Neuron (in vitro differentiated cells): ENCODE measurements at regions not wholly inside any gene's neighbourhood (a gene's known extent, or its start where the extent isn't known, plus 50 kb on each side); places are given as distances from the start of the nearest gene placed in this dataset.
A peak's percentile ranks its signal among the peaks of the same experiment; 100 is the strongest.
"Not testable (repeated sequence)": the region's sequence is repeated elsewhere in the genome, so short reads cannot be mapped to it uniquely, and the experiment has no call there.

Experiments
- H2AFZ ChIP-seq: one replicate; pipeline ENCODE4 v1.6.1; 2013; ENCODE audit warnings: low read depth, mild to moderate bottlenecking, inconsistent platforms, low read length, moderate library complexity
- H3K27me3 ChIP-seq: one replicate; pipeline ENCODE4 v1.6.1; 2013; ENCODE audit warnings: low read length; ENCODE audit not compliant: insufficient read depth
- H3K36me3 ChIP-seq: one replicate; pipeline ENCODE4 v1.6.1; 2013; ENCODE audit warnings: low read length; ENCODE audit not compliant: insufficient read depth
- H3K4me1 ChIP-seq: one replicate; pipeline ENCODE4 v1.6.1; 2013; ENCODE audit warnings: low read length; ENCODE audit not compliant: insufficient read depth
- H3K4me3 ChIP-seq: 2 replicates; pipeline ENCODE4 v1.5.1; 2013; ENCODE audit warnings: mild to moderate bottlenecking, low read length, moderate library complexity
- H3K9me3 ChIP-seq: one replicate; pipeline ENCODE4 v1.6.1; 2013; ENCODE audit warnings: low read length

- no peaks in the 10 kb centered on the region for H3K27me3 ChIP-seq
- no peaks in the 10 kb centered on the region for H3K36me3 ChIP-seq
- H3K4me1 ChIP-seq, result no peaks in the 10 kb centered on the region
- no peak overlapping the region for H2AFZ ChIP-seq
- no peak overlapping the region for H3K4me3 ChIP-seq
- no peaks in the 10 kb centered on the region for H3K9me3 ChIP-seq
Measured at GRCh38 chr6:97347111-97347510, 64.1 kb upstream of the MMS22L start.

DNA sequence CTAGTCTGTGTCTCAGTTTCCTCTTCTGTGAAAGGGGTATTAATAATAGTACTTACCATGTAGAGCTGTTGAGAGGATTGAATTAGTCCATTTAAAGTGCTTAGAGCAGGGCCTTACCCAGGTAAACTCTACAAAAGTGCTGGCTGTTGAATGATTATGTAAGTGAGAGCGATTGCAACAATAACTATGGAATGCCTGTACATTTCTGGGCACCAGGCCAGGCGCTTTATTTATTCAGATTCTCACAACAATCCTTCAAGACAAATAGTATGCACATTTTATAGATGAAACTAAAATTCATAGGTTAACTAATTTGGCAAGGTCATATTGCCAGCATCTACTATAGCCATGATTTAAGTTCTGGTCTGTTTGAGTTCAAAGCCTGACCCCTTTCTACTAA lies 78.3 kb upstream of the MMS22L start:
- Histone ChIP-seq H3K4me1 (no peaks in the 10 kb centered on the region), H3K9me3 (no peaks in the 10 kb centered on the region), H3K4me3 (no peak overlapping the region), H3K27me3 (no peaks in the 10 kb centered on the region), H2AFZ (no peak overlapping the region), H3K36me3 (no peaks in the 10 kb centered on the region)

GRCh38 chr6:97364327-97364726 lies 81.3 kb upstream of the MMS22L start:
- Histone ChIP-seq H3K4me1 (no peaks in the 10 kb centered on the region), H2AFZ (no peak overlapping the region), H3K4me3 (no peak overlapping the region), H3K27me3 (no peaks in the 10 kb centered on the region), H3K9me3 (no peaks in the 10 kb centered on the region), H3K36me3 (no peaks in the 10 kb centered on the region)

GRCh38 chr6:97382071-97382470 lies 99.1 kb upstream of the MMS22L start:
- H3K9me3 ChIP-seq, H3K27me3 ChIP-seq, H3K4me1 ChIP-seq, H3K36me3 ChIP-seq, H2AFZ ChIP-seq, H3K4me3 ChIP-seq: not testable (repeated sequence)

DNA sequence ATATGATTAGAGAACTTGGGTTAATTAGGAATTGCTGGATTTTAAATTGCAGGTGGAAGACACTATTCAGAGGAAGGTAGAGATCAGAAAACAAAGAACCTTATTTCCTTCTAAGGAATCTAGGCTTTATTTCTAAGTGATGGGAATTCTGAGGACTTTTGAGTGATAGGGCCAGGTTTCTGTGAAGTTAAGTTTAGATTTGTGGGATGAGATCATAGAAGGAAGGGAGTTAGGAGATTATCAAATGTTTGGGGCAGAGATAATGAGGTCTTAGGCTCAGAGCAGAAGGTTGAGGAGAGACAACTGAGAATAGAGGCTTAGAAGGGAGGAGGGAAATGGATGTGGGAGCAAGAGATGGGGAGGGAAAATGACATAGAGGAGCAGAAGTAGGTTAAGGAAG lies 109.7 kb upstream of the MMS22L start:
- Histone ChIP-seq H3K9me3 (no peaks in the 10 kb centered on the region), H2AFZ (peak overlapping the region; percentile 26), H3K4me1 (no peaks in the 10 kb centered on the region), H3K27me3 (no peaks in the 10 kb centered on the region), H3K36me3 (no peaks in the 10 kb centered on the region), H3K4me3 (no peak overlapping the region)

- Histone ChIP-seq H3K4me1 (no peaks in the 10 kb centered on the region), H3K4me3 (no peak overlapping the region), H3K36me3 (no peaks in the 10 kb centered on the region), H2AFZ (no peak overlapping the region), H3K27me3 (no peaks in the 10 kb centered on the region), H3K9me3 (no peaks in the 10 kb centered on the region)
Measured at GRCh38 chr6:97394160-97394748, 111.2 kb upstream of the MMS22L start.

- Histone ChIP-seq H3K36me3 (no peaks in the 10 kb centered on the region), H2AFZ (no peak overlapping the region), H3K4me3 (no peak overlapping the region), H3K27me3 (no peaks in the 10 kb centered on the region), H3K9me3 (no peaks in the 10 kb centered on the region), H3K4me1 (no peaks in the 10 kb centered on the region)
Measured at GRCh38 chr6:97396880-97397279, 113.9 kb upstream of the MMS22L start.

- no peak overlapping the region for H2AFZ ChIP-seq
- no peaks in the 10 kb centered on the region for H3K9me3 ChIP-seq
- no peaks in the 10 kb centered on the region for H3K36me3 ChIP-seq
- no peak overlapping the region for H3K4me3 ChIP-seq
- H3K4me1 ChIP-seq, result no peaks in the 10 kb centered on the region
- no peaks in the 10 kb centered on the region for H3K27me3 ChIP-seq
Measured at GRCh38 chr6:97399208-97399607, 116.2 kb upstream of the MMS22L start.

DNA sequence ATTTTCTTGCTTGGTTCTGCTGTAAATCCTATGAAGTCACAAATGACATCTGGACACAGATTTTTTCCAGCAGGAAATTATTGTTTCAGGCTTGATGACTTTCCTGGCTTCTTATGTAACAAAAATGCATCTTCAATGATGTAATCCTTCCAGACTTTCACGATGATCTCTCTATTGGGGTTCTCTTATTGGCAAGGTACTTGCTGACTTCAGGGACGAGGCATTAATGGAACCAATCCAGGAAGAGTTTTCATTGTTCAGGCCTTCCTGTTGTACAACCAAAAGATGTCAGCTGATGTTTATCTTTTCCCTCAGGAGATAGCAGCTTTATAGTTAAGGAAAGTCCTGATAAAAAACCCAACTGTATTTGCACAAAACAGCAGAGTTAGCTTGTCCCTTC lies 118.5 kb upstream of the MMS22L start:
- Histone ChIP-seq H3K4me1 (no peaks in the 10 kb centered on the region), H3K36me3 (no peaks in the 10 kb centered on the region), H3K27me3 (no peaks in the 10 kb centered on the region), H2AFZ (no peak overlapping the region), H3K4me3 (no peak overlapping the region), H3K9me3 (no peaks in the 10 kb centered on the region)

- Histone ChIP-seq H3K27me3 (no peaks in the 10 kb centered on the region), H2AFZ (no peak overlapping the region), H3K4me3 (no peak overlapping the region)
Measured at GRCh38 chr6:97405818-97406409, 122.9 kb upstream of the MMS22L start.

GRCh38 chr6:97406633-97407032 lies 123.6 kb upstream of the MMS22L start:
- no peak overlapping the region for H3K4me3 ChIP-seq
- H3K4me1 ChIP-seq, result no peaks in the 10 kb centered on the region
- H3K27me3 ChIP-seq, result no peaks in the 10 kb centered on the region
- no peaks in the 10 kb centered on the region for H3K36me3 ChIP-seq
- no peak overlapping the region for H2AFZ ChIP-seq
- H3K9me3 ChIP-seq, result no peaks in the 10 kb centered on the region

More at GRCh38 chr6:97405818-97406409, 122.9 kb upstream of the MMS22L start:
- H3K9me3 ChIP-seq, result no peaks in the 10 kb centered on the region
- no peaks in the 10 kb centered on the region for H3K36me3 ChIP-seq
- no peaks in the 10 kb centered on the region for H3K4me1 ChIP-seq

DNA sequence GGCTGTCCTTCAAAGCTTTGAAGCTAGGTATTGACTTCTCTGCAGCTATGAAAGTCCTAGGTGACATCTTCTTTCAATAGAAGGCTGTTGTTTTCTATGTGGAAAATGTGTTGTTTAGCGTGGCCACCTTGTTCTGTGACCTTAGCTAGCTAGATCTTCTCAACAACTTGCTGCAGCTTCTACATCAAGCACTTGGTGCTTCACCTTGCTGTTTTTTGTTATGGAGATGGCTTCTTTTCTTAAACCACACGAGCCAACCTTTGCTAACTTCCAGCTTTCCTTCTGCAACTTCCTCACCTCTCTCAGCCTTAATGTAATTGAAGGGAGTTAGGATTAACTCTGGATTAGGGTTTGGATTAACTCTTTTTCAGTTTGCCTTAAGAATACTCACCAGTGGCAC lies 128.6 kb upstream of the MMS22L start:
- Histone ChIP-seq H3K4me1 (no peaks in the 10 kb centered on the region), H3K36me3 (no peaks in the 10 kb centered on the region), H3K9me3 (no peaks in the 10 kb centered on the region), H3K4me3 (no peak overlapping the region), H3K27me3 (no peaks in the 10 kb centered on the region), H2AFZ (no peak overlapping the region)

GRCh38 chr6:97412511-97412910 lies 129.5 kb upstream of the MMS22L start:
- H3K4me3 ChIP-seq, result no peak overlapping the region
- H3K4me1 ChIP-seq, result no peaks in the 10 kb centered on the region
- no peak overlapping the region for H2AFZ ChIP-seq
- H3K36me3 ChIP-seq, result no peaks in the 10 kb centered on the region
- no peaks in the 10 kb centered on the region for H3K27me3 ChIP-seq
- no peaks in the 10 kb centered on the region for H3K9me3 ChIP-seq

GRCh38 chr6:97422171-97422570 lies 139.2 kb upstream of the MMS22L start:
- Histone ChIP-seq H3K36me3 (no peaks in the 10 kb centered on the region), H3K27me3 (no peaks in the 10 kb centered on the region), H3K9me3 (no peaks in the 10 kb centered on the region), H3K4me3 (no peak overlapping the region), H3K4me1 (no peaks in the 10 kb centered on the region), H2AFZ (no peak overlapping the region)
